ENCODE measurements at regions not wholly inside any gene's neighbourhood (a gene's known extent, or its start where the extent isn't known, plus 50 kb on each side); places are given as distances from the start of the nearest gene placed in this dataset.

GRCh38 chr4:124947622-124948265 lies 235.2 kb upstream of the ANKRD50 start:
- TF ChIP-seq TAF1 (IDR thresholded peaks at IDR 0.05; ENCODE audit: borderline replicate concordance, insufficient read depth, low read length) (no peak), FOXP2 (optimal IDR thresholded peaks at IDR 0.05; ENCODE audit: borderline replicate concordance, extremely low read depth, extremely low read length, insufficient read depth) (no peak), SIN3A (IDR thresholded peaks at IDR 0.05; ENCODE audit: borderline replicate concordance, insufficient read depth, low read length) (no peak), POLR2AphosphoS5 (IDR thresholded peaks at IDR 0.05; ENCODE audit: low read depth, low read length) (no peak), REST (IDR thresholded peaks at IDR 0.05; ENCODE audit: insufficient read depth in 1 of 2, low read depth in 2 of 2, low read length in 2 of 2) (no peak)

- TF ChIP-seq TAF1 (IDR thresholded peaks at IDR 0.05; ENCODE audit: borderline replicate concordance, insufficient read depth, low read length) (no peak), SIN3A (IDR thresholded peaks at IDR 0.05; ENCODE audit: borderline replicate concordance, insufficient read depth, low read length) (no peak), POLR2AphosphoS5 (IDR thresholded peaks at IDR 0.05; ENCODE audit: low read depth, low read length) (no peak), FOXP2 (optimal IDR thresholded peaks at IDR 0.05; ENCODE audit: borderline replicate concordance, extremely low read depth, extremely low read length, insufficient read depth) (no peak), REST (IDR thresholded peaks at IDR 0.05; ENCODE audit: insufficient read depth in 1 of 2, low read depth in 2 of 2, low read length in 2 of 2) (no peak)
Observed at GRCh38 chr4:124946696-124947095, 234.2 kb upstream of the ANKRD50 start.

- no peak for TF ChIP-seq FOXP2 (optimal IDR thresholded peaks at IDR 0.05; ENCODE audit: borderline replicate concordance, extremely low read depth, extremely low read length, insufficient read depth)
- no peak for TF ChIP-seq REST (IDR thresholded peaks at IDR 0.05; ENCODE audit: insufficient read depth in 1 of 2, low read depth in 2 of 2, low read length in 2 of 2)
- TF ChIP-seq SIN3A (IDR thresholded peaks at IDR 0.05; ENCODE audit: borderline replicate concordance, insufficient read depth, low read length) = no peak
- no peak for TF ChIP-seq POLR2AphosphoS5 (IDR thresholded peaks at IDR 0.05; ENCODE audit: low read depth, low read length)
- TF ChIP-seq TAF1 (IDR thresholded peaks at IDR 0.05; ENCODE audit: borderline replicate concordance, insufficient read depth, low read length) = no peak
Observed at GRCh38 chr4:124945422-124945821, 232.9 kb upstream of the ANKRD50 start.

GRCh38 chr4:124943938-124944337 lies 231.4 kb upstream of the ANKRD50 start:
- TF ChIP-seq FOXP2 (optimal IDR thresholded peaks at IDR 0.05; ENCODE audit: borderline replicate concordance, extremely low read depth, extremely low read length, insufficient read depth) = no peak
- TF ChIP-seq TAF1 (IDR thresholded peaks at IDR 0.05; ENCODE audit: borderline replicate concordance, insufficient read depth, low read length) = no peak
- no peak for TF ChIP-seq POLR2AphosphoS5 (IDR thresholded peaks at IDR 0.05; ENCODE audit: low read depth, low read length)
- no peak for TF ChIP-seq REST (IDR thresholded peaks at IDR 0.05; ENCODE audit: insufficient read depth in 1 of 2, low read depth in 2 of 2, low read length in 2 of 2)
- TF ChIP-seq SIN3A (IDR thresholded peaks at IDR 0.05; ENCODE audit: borderline replicate concordance, insufficient read depth, low read length) = no peak
